Immature natural killer cell (primary cell): ENCODE measurements at regions not wholly inside any gene's neighbourhood (a gene's known extent, or its start where the extent isn't known, plus 50 kb on each side); places are given as distances from the start of the nearest gene placed in this dataset.
"Not testable (repeated sequence)": the region's sequence is repeated elsewhere in the genome, so short reads cannot be mapped to it uniquely, and the experiment has no call there.

Experiments used
- DNase-seq, 3 donors: peaks; one replicate each; pipeline ENCODE4 v3.0.0; 2022; ENCODE audit warnings: mixed read lengths in 1 of 3
- H3K27ac Mint-ChIP-seq, 6 donors: one replicate each; pipeline ENCODE4 v1.8.0; 2020; ENCODE audit warnings: mixed read lengths in 6 of 6, mild to moderate bottlenecking in 5 of 6, inconsistent platforms in 4 of 6, moderate library complexity in 3 of 6
- H3K27me3 Mint-ChIP-seq, 3 donors: one replicate each; pipeline ENCODE4 v1.8.0; 2020 to 2021; ENCODE audit warnings: low read depth in 3 of 3, mild to moderate bottlenecking in 3 of 3, mixed read lengths in 3 of 3, moderate library complexity in 3 of 3, inconsistent platforms in 1 of 3
- H3K36me3 Mint-ChIP-seq, 3 donors: one replicate each; pipeline ENCODE4 v1.8.0; 2020; ENCODE audit warnings: mixed read lengths in 3 of 3, inconsistent platforms in 2 of 3, mild to moderate bottlenecking in 2 of 3
- H3K4me1 Mint-ChIP-seq, 2 donors: one replicate each; pipeline ENCODE4 v1.8.0; 2020; ENCODE audit warnings: inconsistent platforms in 2 of 2, mild to moderate bottlenecking in 2 of 2, mixed read lengths in 2 of 2, moderate library complexity in 1 of 2
- H3K4me3 Mint-ChIP-seq, 5 donors: one replicate each; pipeline ENCODE4 v1.8.0; 2020; ENCODE audit warnings: mild to moderate bottlenecking in 5 of 5, mixed read lengths in 5 of 5, inconsistent platforms in 3 of 5, moderate library complexity in 3 of 5
- H3K9me3 Mint-ChIP-seq, 6 donors: one replicate each; pipeline ENCODE4 v1.8.0; 2020; ENCODE audit warnings: mild to moderate bottlenecking in 6 of 6, mixed read lengths in 6 of 6, inconsistent platforms in 4 of 6, moderate library complexity in 3 of 6

DNA sequence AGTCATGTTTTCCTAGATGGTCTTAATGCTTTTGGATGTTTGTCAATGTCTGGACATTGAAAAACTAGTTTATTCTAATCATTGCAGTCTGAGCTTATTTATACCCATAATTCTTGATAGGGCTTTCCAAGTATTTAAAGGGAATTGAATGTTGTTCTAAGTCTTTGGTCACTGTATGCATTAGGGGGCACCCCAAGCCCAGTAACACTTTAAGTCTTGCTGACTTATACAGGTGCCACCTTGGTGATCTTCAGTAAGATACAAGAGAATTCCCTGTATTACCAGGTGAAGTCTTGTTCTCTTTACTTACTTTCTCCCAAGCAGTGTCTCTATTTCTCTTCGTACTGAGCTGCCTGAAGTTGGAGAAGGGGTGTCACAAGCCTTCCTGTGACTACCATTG is 250.1 kb upstream of the OR4C13 start:
- H3K4me1 Mint-ChIP-seq, H3K4me3 Mint-ChIP-seq, H3K36me3 Mint-ChIP-seq, H3K27me3 Mint-ChIP-seq, DNase-seq, H3K27ac Mint-ChIP-seq: not testable (repeated sequence)
- H3K9me3 Mint-ChIP-seq: peaks cover 7 to 53% (median 31%) of the 10 kb centered on the region in 6 donors

- H3K27me3 Mint-ChIP-seq, H3K4me1 Mint-ChIP-seq, H3K27ac Mint-ChIP-seq, H3K4me3 Mint-ChIP-seq, H3K36me3 Mint-ChIP-seq, DNase-seq: not testable (repeated sequence)
- H3K9me3 Mint-ChIP-seq: peaks cover 17 to 40% (median 31%) of the 10 kb centered on the region in 6 donors
Measured at GRCh38 chr11:49750447-49750846, 201.7 kb upstream of the OR4C13 start.

- not testable (repeated sequence) for H3K27me3 Mint-ChIP-seq, H3K36me3 Mint-ChIP-seq, H3K4me1 Mint-ChIP-seq, H3K27ac Mint-ChIP-seq, H3K4me3 Mint-ChIP-seq, DNase-seq
- peaks cover 17 to 35% (median 28%) of the 10 kb centered on the region in 6 donors for H3K9me3 Mint-ChIP-seq
Measured at GRCh38 chr11:49750960-49751359, 201.2 kb upstream of the OR4C13 start.

DNA sequence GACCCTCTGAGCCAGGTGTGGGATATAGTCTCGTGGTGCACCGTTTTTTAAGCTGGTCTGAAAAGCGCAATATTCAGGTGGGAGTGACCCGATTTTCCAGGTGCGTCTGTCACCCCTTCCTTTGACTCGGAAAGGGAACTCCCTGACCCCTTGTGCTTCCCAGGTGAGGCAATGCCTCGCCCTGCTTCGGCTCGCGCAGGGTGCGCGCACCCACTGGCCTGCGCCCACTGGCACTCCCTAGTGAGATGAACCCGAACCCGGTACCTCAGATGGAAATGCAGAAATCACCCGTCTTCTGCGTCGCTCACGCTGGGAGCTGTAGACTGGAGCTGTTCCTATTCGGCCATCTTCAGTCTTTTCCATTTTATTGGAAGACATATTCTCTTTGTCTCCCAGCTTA is 171.4 kb upstream of the OR4C13 start:
- H3K27ac Mint-ChIP-seq, H3K4me1 Mint-ChIP-seq, H3K27me3 Mint-ChIP-seq, H3K36me3 Mint-ChIP-seq, DNase-seq, H3K4me3 Mint-ChIP-seq: not testable (repeated sequence)
- H3K9me3 Mint-ChIP-seq: peaks cover 2 to 33% (median 7%) of the 10 kb centered on the region in 6 donors

GRCh38 chr11:49782000-49782399 is 170.2 kb upstream of the OR4C13 start:
- H3K27ac Mint-ChIP-seq, H3K4me3 Mint-ChIP-seq, H3K36me3 Mint-ChIP-seq, DNase-seq, H3K4me1 Mint-ChIP-seq, H3K27me3 Mint-ChIP-seq: not testable (repeated sequence)
- H3K9me3 Mint-ChIP-seq: peaks cover 2 to 40% (median 11%) of the 10 kb centered on the region in 6 donors

- DNase-seq, H3K4me1 Mint-ChIP-seq: not testable (repeated sequence)
- H3K9me3 Mint-ChIP-seq: peaks cover 2 to 42% (median 14%) of the 10 kb centered on the region in 6 donors
Measured at GRCh38 chr11:49783841-49784240, 168.3 kb upstream of the OR4C13 start.

GRCh38 chr11:49789787-49790186 is 162.4 kb upstream of the OR4C13 start:
- peaks cover 7 to 41% (median 23%) of the 10 kb centered on the region in 6 donors for H3K9me3 Mint-ChIP-seq
- not testable (repeated sequence) for H3K27ac Mint-ChIP-seq, H3K36me3 Mint-ChIP-seq, H3K4me3 Mint-ChIP-seq, H3K4me1 Mint-ChIP-seq, H3K27me3 Mint-ChIP-seq, DNase-seq

More at GRCh38 chr11:49783841-49784240, 168.3 kb upstream of the OR4C13 start:
- not testable (repeated sequence) for H3K36me3 Mint-ChIP-seq, H3K27me3 Mint-ChIP-seq, H3K27ac Mint-ChIP-seq, H3K4me3 Mint-ChIP-seq

DNA sequence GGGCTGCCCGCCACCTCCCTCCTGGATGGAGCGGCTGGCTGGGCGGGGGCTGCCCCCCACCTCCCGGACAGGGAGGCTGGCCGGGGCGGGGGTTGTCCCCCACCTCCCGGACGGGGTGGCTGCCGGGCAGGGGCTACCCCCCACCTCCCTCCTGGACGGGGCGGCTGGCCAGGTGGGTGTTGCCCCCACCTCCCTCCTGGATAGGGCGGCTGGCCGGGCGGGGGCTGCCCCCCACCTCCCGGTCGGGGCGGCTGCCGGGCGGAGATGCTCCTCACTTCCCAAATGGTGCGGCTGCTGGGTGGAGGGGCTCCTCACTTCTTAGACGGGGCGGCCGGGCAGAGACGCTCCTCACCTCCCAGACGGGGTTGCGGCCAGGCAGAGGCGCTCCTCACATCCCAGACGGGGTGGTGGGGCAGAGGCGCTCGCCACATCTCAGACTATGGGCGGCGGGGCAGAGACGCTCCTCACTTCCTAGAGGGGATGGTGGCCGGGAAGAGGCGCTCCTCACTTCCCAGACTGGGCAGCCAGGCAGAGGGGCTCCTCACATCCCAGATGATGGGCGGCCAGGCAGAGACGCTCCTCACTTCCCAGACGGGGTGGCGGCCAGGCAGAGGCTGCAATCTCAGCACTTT is 153.9 kb upstream of the OR4C13 start:
- H3K27me3 Mint-ChIP-seq, H3K4me3 Mint-ChIP-seq, H3K27ac Mint-ChIP-seq, H3K36me3 Mint-ChIP-seq, DNase-seq, H3K4me1 Mint-ChIP-seq: not testable (repeated sequence)
- H3K9me3 Mint-ChIP-seq: peaks cover 0 to 32% (median 16%) of the 10 kb centered on the region in 6 donors

DNA sequence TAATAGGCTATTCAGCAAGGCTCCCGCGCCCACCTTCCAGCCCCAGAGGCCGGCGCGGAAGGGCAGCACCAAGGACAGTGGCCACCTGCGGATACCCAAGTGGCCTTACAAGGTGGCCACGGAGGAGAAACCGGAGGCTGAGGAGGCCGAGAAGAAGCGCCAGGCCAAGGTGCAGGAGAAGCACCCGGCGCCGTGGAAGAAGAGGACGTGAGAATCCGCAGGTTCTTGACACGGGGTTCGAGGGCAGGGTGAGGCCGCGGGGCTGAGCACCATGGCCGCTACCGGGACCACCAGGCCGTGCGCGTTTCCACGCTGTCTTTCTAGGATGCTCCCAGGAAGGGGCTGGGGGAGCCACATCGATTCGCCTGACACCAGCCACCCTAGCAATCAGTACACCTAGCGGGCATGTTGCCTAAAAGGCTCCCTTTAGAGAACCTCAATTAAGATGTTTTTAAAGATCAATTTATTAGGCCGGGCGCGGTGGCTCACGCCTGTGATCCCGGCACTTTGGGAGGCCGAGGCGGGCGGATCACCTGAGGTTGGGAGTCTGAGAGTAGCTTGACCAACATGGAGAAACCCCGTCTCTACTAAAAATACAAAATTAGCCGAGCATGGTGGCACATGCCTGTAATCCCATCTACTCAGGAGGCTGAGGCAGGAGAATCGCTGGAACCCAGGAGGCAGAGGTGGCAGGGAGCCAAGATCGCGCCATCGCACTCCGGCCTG is 134.3 kb upstream of the OR4C13 start:
- peaks cover 13 to 47% (median 15%) of the 10 kb centered on the region in 6 donors for H3K9me3 Mint-ChIP-seq
- not testable (repeated sequence) for H3K4me3 Mint-ChIP-seq, H3K36me3 Mint-ChIP-seq, H3K27me3 Mint-ChIP-seq, H3K4me1 Mint-ChIP-seq, H3K27ac Mint-ChIP-seq, DNase-seq

DNA sequence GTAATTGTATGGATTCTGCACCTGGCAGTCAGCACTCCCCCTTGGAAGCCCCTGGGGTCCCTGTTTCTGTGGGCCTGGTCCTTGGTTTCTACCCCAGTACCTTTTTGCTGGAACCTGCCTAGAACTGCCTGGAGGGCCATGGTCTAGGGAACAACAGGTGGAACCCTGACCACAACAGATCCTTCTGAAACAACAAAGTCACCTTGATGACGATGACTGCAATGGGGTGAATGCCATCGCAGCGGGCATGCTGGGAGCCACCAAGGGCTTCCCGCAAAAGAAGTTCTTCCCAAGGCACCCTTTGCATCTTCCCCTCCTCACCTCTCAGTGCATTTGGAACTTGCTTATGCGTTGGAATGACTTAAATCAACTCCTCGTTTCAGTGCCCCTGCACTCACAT is 129.0 kb upstream of the OR4C13 start:
- H3K4me3 Mint-ChIP-seq, DNase-seq, H3K27ac Mint-ChIP-seq: not testable (repeated sequence)

GRCh38 chr11:49850541-49850940 is 101.7 kb upstream of the OR4C13 start:
- H3K27me3 Mint-ChIP-seq, H3K4me3 Mint-ChIP-seq, DNase-seq, H3K27ac Mint-ChIP-seq, H3K4me1 Mint-ChIP-seq, H3K36me3 Mint-ChIP-seq: not testable (repeated sequence)
- peaks cover 6 to 37% (median 21%) of the 10 kb centered on the region in 6 donors for H3K9me3 Mint-ChIP-seq

More for the DNA sequence above, 129.0 kb upstream of the OR4C13 start:
- H3K36me3 Mint-ChIP-seq, H3K4me1 Mint-ChIP-seq, H3K27me3 Mint-ChIP-seq: not testable (repeated sequence)
- peaks cover 15 to 57% (median 35%) of the 10 kb centered on the region in 6 donors for H3K9me3 Mint-ChIP-seq

GRCh38 chr11:49851511-49851910 is 100.7 kb upstream of the OR4C13 start:
- peaks cover 0 to 3% (median 0%) of the 10 kb centered on the region in 3 donors for H3K36me3 Mint-ChIP-seq
- no peaks in the 10 kb centered on the region for H3K4me1 Mint-ChIP-seq
- no peak overlapping the region for H3K27ac Mint-ChIP-seq
- peaks cover 2 to 45% (median 27%) of the 10 kb centered on the region in 6 donors for H3K9me3 Mint-ChIP-seq
- no peak overlapping the region for H3K4me3 Mint-ChIP-seq
- H3K27me3 Mint-ChIP-seq: no peaks in the 10 kb centered on the region
- no peak for DNase-seq

DNA sequence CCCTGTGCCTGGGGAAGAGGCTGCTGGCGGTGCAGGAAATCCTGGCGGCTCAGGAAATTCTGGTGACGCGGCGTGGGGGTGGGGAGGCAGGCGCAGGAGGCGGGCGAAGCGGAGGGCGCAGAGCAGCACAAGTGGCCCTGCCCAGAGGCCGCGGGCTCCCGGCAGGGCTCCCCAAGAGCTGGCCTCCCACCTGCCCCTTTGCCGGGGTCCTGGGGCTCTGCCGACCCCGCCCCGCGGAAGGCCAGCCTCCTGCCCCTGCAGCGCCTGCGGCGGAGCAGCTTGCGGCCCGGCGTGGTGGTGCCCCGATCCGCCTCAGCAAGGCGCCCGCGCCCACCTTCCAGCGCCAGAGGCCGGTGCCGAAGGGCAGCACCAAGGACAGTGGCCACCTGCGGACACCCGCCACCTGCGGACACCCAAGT is 100.2 kb upstream of the OR4C13 start:
- H3K4me3 Mint-ChIP-seq: no peak overlapping the region
- H3K36me3 Mint-ChIP-seq: peaks cover 0 to 3% (median 0%) of the 10 kb centered on the region in 3 donors
- H3K27ac Mint-ChIP-seq: no peak overlapping the region
- no peaks in the 10 kb centered on the region for H3K4me1 Mint-ChIP-seq
- peaks cover 2 to 46% (median 28%) of the 10 kb centered on the region in 6 donors for H3K9me3 Mint-ChIP-seq
- no peaks in the 10 kb centered on the region for H3K27me3 Mint-ChIP-seq
- DNase-seq: no peak

DNA sequence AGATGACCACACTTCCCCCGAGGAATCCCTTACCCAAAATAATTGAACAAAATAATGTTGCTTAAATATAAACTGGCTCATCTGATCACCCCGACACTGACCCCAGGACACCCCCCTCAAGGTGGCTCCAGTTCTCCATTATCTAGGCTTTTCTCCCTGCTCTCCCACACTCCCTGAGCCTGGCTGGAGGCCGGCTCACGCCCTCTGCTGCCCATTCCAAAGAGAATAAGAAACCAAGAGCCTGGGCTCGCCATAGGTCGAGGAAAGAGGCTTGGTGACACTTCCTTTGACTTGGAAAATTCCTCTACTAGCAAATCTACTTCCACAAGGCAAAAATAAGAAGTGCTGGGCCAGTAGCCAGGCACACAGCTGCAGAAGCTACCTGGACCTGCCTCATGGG is 63.3 kb upstream of the OR4C13 start:
- H3K9me3 Mint-ChIP-seq: peaks cover 6 to 46% (median 45%) of the 10 kb centered on the region in 6 donors
- H3K27ac Mint-ChIP-seq, DNase-seq, H3K36me3 Mint-ChIP-seq, H3K4me1 Mint-ChIP-seq, H3K27me3 Mint-ChIP-seq, H3K4me3 Mint-ChIP-seq: not testable (repeated sequence)
